ENCODE measurements at regions not wholly inside any gene's neighbourhood (a gene's known extent, or its start where the extent isn't known, plus 50 kb on each side); places are given as distances from the start of the nearest gene placed in this dataset.
"Not testable (repeated sequence)": the region's sequence is repeated elsewhere in the genome, so short reads cannot be mapped to it uniquely, and the experiment has no call there.

- no peak for DNase-seq (ENCODE audit: low read depth)
These were observed 224.7 kb downstream of the CAAP1 start for GRCh38 chr9:26667882-26668281.

DNA sequence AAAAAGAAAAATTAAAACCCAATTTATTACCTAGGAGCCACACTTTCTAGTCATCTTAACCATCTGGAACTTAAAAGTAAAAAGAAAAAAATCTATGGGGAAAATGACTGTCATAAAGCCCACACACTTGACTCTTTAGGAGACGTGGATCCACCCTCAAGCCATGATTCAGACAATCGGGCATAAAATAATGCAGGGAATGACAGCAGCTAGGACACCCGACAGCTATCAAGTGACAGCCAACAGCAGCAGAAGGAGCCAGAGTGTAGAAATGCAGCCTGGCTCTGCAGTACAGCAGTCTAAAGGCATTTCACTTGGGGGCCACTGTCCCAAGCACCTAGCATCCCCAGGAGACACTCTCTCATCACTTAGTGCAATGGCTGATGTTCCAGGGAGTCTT, 226.9 kb downstream of the CAAP1 start:
- no peak for DNase-seq (ENCODE audit: low read depth)

- DNase-seq (ENCODE audit: low read depth): not testable (repeated sequence)
These were observed 228.4 kb downstream of the CAAP1 start for GRCh38 chr9:26664087-26664773.

DNA sequence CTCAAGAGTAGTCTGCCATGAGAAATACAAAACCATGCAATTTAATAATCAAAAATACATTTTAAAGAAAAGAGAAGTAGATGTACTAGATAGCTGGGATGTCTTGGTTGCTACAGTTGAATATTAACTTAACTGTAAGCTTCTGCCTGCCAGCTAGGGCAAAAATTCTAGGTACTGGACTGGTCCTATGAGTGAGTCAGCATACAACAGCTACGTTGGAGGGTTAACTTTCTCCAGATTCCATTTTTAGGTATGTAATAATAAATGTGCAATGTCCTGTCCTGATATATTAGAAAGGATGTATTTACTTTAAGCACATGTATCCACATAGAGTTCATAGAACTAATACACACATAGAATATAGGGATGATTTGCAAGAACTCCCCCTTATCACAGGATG, 230.1 kb downstream of the CAAP1 start:
- DNase-seq (ENCODE audit: low read depth): no peak

- DNase-seq (ENCODE audit: low read depth): no peak
These were observed 234.1 kb downstream of the CAAP1 start for GRCh38 chr9:26658476-26658875.

- DNase-seq (ENCODE audit: low read depth): no peak
These were observed 234.6 kb downstream of the CAAP1 start for GRCh38 chr9:26657958-26658357.

GRCh38 chr9:26656003-26656870, 236.4 kb downstream of the CAAP1 start:
- DNase-seq (ENCODE audit: low read depth): peak; percentile 27

DNA sequence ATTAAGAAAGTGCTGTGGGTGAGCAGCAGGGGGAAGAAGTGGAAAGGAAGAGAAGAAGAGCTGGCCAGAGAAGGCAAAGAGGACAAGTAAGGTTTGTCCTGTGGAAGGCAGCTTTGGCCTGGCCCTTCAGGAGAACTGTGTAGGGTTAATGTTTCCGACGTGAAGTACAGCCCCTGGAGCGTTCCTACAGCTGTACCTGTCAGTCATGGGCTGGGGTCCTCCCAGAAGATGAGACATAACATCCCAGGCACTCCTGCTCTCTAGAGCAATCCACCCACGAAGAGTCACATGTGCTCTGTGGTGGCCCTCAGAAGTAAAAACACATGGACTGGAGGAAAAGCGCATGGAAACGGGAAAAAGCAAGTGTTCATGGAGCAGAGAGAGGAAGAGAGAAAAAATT, 237.4 kb downstream of the CAAP1 start:
- no peak for DNase-seq (ENCODE audit: low read depth)

- DNase-seq (ENCODE audit: low read depth): no peak
These were observed 242.3 kb downstream of the CAAP1 start for GRCh38 chr9:26650325-26650724.

- no peak for DNase-seq (ENCODE audit: low read depth)
These were observed 248.8 kb downstream of the CAAP1 start for GRCh38 chr9:26643826-26644225.

DNA sequence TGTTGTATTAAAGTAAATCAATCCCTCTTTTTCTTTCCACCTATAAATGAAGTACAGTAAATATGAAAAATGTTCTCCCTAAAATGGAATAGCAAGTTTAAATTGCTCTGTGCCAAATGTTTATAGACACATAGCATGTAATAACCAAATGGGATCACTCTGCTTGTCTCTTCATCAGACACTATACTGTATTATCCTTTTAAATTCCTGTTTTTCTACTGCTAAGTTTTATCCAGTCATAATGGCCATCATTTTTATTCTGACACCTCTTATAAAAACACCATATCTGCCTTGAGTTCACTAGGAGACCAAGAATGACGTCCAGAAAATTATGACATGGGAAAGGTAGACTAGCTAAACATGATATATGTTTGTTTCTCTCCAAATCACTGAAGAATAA, 252.8 kb downstream of the CAAP1 start:
- no peak for DNase-seq (ENCODE audit: low read depth)

- no peak for DNase-seq (ENCODE audit: low read depth)
These were observed 255.5 kb downstream of the CAAP1 start for GRCh38 chr9:26637101-26637500.

- peak; percentile 1 for DNase-seq (ENCODE audit: low read depth)
These were observed 278.7 kb downstream of the CAAP1 start for GRCh38 chr9:26613851-26614350.

DNA sequence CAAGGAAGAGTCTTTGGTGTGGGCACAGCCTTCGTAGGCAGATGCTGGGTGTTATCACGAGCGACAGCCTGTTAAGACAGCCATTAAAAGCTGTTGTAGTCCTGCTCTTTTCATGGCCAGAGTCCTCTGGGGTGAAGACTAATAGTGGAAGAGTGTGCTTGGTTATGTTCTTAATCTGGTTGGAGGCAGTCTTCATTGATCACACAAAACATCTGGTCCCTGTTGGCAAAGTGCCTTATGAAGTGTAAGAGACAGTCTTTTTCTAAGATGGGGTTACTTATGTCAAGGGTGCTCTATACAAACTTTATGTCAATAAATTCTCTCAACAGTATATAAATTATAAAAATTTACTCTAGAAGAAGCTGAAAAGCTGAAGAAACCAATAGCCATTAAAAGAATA, 280.4 kb downstream of the CAAP1 start:
- DNase-seq (ENCODE audit: low read depth): no peak

DNA sequence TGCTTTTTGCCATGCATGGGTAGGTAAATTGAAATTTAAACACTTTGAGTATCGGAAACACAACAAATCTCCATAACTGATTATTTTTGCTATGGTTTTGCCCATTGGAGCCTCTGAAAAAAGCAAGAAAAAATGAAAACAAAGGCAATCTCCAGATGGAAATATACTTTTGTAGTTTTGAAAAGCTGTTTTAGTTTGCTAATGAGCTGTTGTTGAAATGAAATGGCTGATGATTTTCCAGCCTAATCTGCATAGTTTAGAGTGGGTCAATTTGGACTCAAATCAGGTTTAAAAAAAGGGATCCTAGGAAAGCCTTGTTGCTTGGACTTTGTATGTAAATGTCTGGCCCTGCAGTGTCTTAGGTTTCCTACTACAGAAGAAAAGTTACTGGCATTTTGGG, 285.8 kb downstream of the CAAP1 start:
- DNase-seq (ENCODE audit: low read depth): no peak

DNA sequence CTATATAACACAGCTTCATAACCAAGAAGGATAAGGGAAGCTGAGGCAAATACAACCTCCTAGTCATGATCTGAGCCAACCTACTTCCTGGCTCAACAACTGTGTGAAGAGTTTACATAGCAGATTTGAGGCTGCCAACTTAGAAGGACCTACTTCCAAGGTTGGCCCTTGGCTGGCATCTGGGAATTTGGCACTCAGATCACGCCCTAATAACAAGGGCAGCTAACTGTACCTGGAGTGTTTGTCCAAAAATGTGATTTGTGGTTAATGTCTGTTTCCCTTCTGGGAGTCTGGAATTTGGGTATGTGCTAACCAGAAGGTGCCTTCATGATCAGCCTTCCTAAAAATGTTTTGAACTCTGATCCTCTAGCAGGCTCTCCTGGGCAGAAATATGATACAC, 287.2 kb downstream of the CAAP1 start:
- DNase-seq (ENCODE audit: low read depth): no peak

DNA sequence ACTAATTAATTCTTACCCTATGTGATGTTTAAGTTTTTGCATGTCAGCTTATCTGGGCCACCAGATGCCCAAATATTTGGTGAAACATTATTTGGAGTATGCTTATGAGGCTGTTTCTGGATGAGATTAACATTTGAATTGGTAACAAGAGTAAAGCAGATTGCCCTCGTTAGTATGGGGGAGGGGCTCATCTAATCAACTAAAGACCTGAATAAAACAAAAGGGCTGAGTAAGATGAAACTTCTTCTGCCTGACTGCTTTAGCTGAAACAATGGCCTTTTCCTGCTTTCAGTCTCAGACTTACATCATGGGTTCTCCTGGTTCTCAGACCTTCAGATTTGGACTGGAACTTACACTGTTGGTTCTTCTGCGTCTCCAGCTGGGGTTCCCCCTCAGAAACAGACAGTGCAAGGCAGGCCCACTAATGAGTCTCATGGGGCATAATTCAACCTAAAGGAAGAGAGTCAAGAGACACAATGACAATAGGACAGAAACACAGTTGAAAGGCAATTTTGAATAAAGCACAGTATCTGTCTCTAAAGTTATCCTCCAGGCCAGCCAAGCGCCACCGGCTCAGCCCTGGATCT, 288.4 kb downstream of the CAAP1 start:
- no peak for DNase-seq (ENCODE audit: low read depth)

DNA sequence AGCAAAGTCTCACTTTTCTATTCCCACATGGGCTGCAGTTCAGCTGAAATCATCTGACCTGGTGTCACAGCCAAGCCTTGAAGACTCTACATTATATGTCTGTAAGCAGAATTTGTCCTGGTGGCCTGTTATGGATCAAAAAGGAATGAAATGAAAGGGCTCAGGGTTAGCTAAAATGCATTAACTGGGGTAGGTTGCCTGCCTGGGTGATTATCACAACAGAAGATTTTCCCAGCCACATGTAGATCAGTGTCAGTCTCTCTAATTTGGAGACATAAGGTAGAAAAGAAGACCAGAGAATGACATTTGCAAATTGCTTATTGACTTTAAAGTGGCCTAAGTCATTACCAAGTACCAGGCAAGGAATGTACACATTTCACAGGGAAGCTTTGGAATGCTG, 289.0 kb downstream of the CAAP1 start:
- no peak for DNase-seq (ENCODE audit: low read depth)

DNA sequence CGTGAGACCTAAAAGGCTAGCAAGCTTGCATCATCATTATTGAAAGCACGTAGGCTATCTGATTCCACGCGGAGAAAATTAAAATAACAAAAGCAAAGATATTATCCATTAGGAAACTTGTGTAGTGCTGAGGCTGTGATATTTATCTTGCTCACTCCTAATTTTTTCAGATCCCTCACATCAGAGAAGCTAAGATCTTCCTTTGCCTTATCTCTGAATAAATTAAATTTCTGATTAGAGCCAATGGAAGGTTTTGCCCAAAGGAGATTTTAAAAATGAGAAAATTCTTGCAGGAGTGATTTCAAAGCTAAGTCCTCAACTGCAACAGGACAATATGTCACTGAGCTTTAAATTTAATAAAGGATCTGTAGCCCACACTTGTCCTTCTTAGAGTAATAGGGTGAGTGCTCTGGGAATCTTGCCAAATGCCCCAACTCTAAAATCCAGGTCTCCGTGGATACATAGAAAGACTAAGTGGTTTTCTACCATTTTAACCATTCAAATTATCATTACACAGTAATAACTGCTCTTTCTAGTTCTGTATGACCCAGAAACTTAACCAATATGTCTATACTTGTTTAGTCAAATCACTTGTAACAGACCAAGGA, 295.0 kb downstream of the CAAP1 start:
- no peak for DNase-seq (ENCODE audit: low read depth)

GRCh38 chr9:26579056-26579455, 313.5 kb downstream of the CAAP1 start:
- no peak for DNase-seq (ENCODE audit: low read depth)

GRCh38 chr9:26574898-26575440, 317.6 kb downstream of the CAAP1 start:
- no peak for DNase-seq (ENCODE audit: low read depth)

DNA sequence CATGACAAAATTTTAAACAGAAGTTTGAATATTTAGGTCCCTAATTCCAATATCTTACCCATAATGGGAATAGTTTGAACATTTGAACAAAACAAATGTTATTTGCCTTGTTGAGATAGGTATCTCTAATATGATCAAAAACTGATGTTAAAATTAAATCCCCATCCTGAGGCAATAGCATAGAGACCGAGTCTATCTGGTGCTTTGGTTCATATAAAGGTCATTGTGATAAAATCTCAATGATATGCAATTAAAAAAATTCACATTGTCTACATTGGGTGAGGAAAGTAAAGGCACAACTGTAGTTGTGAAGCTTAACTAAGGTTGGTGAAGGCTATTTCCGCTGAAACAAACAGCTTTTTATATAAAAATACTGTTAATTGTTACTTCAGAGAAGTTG, 318.3 kb downstream of the CAAP1 start:
- DNase-seq (ENCODE audit: low read depth): no peak
